HUES48 (cell line): ENCODE measurements at regions not wholly inside any gene's neighbourhood (a gene's known extent, or its start where the extent isn't known, plus 50 kb on each side); places are given as distances from the start of the nearest gene placed in this dataset.
"Not testable (repeated sequence)": the region's sequence is repeated elsewhere in the genome, so short reads cannot be mapped to it uniquely, and the experiment has no call there.

Experiments
- H3K27ac ChIP-seq: one replicate; pipeline ENCODE4 v1.7.0; 2013; ENCODE audit warnings: low read depth, low read length, inconsistent platforms
- H3K27me3 ChIP-seq: 2 replicates; pipeline ENCODE4 v1.6.1; 2013; ENCODE audit warnings: mild to moderate bottlenecking, low read length; ENCODE audit not compliant: control insufficient read depth, insufficient read depth
- H3K36me3 ChIP-seq: 2 replicates; pipeline ENCODE4 v1.6.1; 2013; ENCODE audit warnings: low read length; ENCODE audit not compliant: control insufficient read depth, insufficient read depth
- H3K4me1 ChIP-seq: 2 replicates; pipeline ENCODE4 v1.6.1; 2013; ENCODE audit warnings: mild to moderate bottlenecking, low read length; ENCODE audit not compliant: control insufficient read depth, insufficient read depth
- H3K4me3 ChIP-seq: 2 replicates; pipeline ENCODE4 v1.5.1; 2013; ENCODE audit warnings: mild to moderate bottlenecking, low read depth, low read length
- H3K9ac ChIP-seq: 2 replicates; pipeline ENCODE4 v1.6.1; 2013; ENCODE audit warnings: mild to moderate bottlenecking, low read depth, low read length, moderate library complexity
- H3K9me3 ChIP-seq: 2 replicates; pipeline ENCODE4 v1.6.1; 2013; ENCODE audit warnings: low read length; ENCODE audit not compliant: control insufficient read depth, insufficient read depth

GRCh38 chr19:34620134-34620533 is 56.8 kb downstream of the SCGB2B2 start:
- not testable (repeated sequence) for H3K9ac ChIP-seq

GRCh38 chr19:34618410-34618809 is 58.5 kb downstream of the SCGB2B2 start:
- no peaks in the 10 kb centered on the region for H3K36me3 ChIP-seq
- H3K27ac ChIP-seq, result no peak overlapping the region
- H3K27me3 ChIP-seq, result no peaks in the 10 kb centered on the region
- peaks cover 56% of the 10 kb centered on the region for H3K9me3 ChIP-seq
- no peak overlapping the region for H3K4me3 ChIP-seq
- H3K9ac ChIP-seq, result no peak overlapping the region
- no peaks in the 10 kb centered on the region for H3K4me1 ChIP-seq

More at GRCh38 chr19:34620134-34620533, 56.8 kb downstream of the SCGB2B2 start:
- not testable (repeated sequence) for H3K27me3 ChIP-seq, H3K4me1 ChIP-seq, H3K36me3 ChIP-seq, H3K4me3 ChIP-seq, H3K27ac ChIP-seq
- H3K9me3 ChIP-seq, result peaks cover 59% of the 10 kb centered on the region

- H3K27me3 ChIP-seq, H3K9ac ChIP-seq, H3K4me3 ChIP-seq, H3K36me3 ChIP-seq, H3K4me1 ChIP-seq, H3K27ac ChIP-seq: not testable (repeated sequence)
- peaks cover 56% of the 10 kb centered on the region for H3K9me3 ChIP-seq
These were observed 59.0 kb downstream of the SCGB2B2 start for GRCh38 chr19:34617996-34618395.

- no peaks in the 10 kb centered on the region for H3K27me3 ChIP-seq
- peaks cover 38% of the 10 kb centered on the region for H3K9me3 ChIP-seq
- H3K9ac ChIP-seq, result no peak overlapping the region
- H3K36me3 ChIP-seq, result no peaks in the 10 kb centered on the region
- no peaks in the 10 kb centered on the region for H3K4me1 ChIP-seq
- no peak overlapping the region for H3K4me3 ChIP-seq
- H3K27ac ChIP-seq, result no peak overlapping the region
These were observed 74.0 kb downstream of the SCGB2B2 start for GRCh38 chr19:34603003-34603402.

- Histone ChIP-seq H3K4me1 (no peaks in the 10 kb centered on the region), H3K9ac (no peak overlapping the region), H3K27ac (no peak overlapping the region), H3K9me3 (peaks cover 26% of the 10 kb centered on the region), H3K4me3 (no peak overlapping the region), H3K27me3 (no peaks in the 10 kb centered on the region), H3K36me3 (no peaks in the 10 kb centered on the region)
These were observed 75.9 kb downstream of the SCGB2B2 start for GRCh38 chr19:34601071-34601470.

- H3K9me3 ChIP-seq, result peaks cover 26% of the 10 kb centered on the region
- no peak overlapping the region for H3K27ac ChIP-seq
- no peaks in the 10 kb centered on the region for H3K36me3 ChIP-seq
- H3K27me3 ChIP-seq, result no peaks in the 10 kb centered on the region
- no peak overlapping the region for H3K9ac ChIP-seq
- H3K4me3 ChIP-seq, result no peak overlapping the region
- no peaks in the 10 kb centered on the region for H3K4me1 ChIP-seq
These were observed 76.6 kb downstream of the SCGB2B2 start for GRCh38 chr19:34600366-34600765.

GRCh38 chr19:34598217-34599155 is 78.5 kb downstream of the SCGB2B2 start:
- Histone ChIP-seq H3K9me3 (peaks cover 27% of the 10 kb centered on the region), H3K27me3 (no peaks in the 10 kb centered on the region), H3K4me3 (no peak overlapping the region), H3K27ac (no peak overlapping the region), H3K9ac (no peak overlapping the region), H3K4me1 (no peaks in the 10 kb centered on the region), H3K36me3 (no peaks in the 10 kb centered on the region)

- peaks cover 22% of the 10 kb centered on the region for H3K9me3 ChIP-seq
- no peak overlapping the region for H3K27ac ChIP-seq
- H3K4me1 ChIP-seq, result no peaks in the 10 kb centered on the region
- no peaks in the 10 kb centered on the region for H3K27me3 ChIP-seq
- no peaks in the 10 kb centered on the region for H3K36me3 ChIP-seq
- no peak overlapping the region for H3K4me3 ChIP-seq
- no peak overlapping the region for H3K9ac ChIP-seq
These were observed 79.4 kb downstream of the SCGB2B2 start for GRCh38 chr19:34597596-34597995.

GRCh38 chr19:34596989-34597388 is 80.0 kb downstream of the SCGB2B2 start:
- no peak overlapping the region for H3K27ac ChIP-seq
- no peaks in the 10 kb centered on the region for H3K27me3 ChIP-seq
- H3K4me3 ChIP-seq, result no peak overlapping the region
- H3K9me3 ChIP-seq, result peaks cover 20% of the 10 kb centered on the region
- H3K36me3 ChIP-seq, result no peaks in the 10 kb centered on the region
- no peak overlapping the region for H3K9ac ChIP-seq
- H3K4me1 ChIP-seq, result no peaks in the 10 kb centered on the region

GRCh38 chr19:34596115-34596514 is 80.8 kb downstream of the SCGB2B2 start:
- H3K27me3 ChIP-seq, result no peaks in the 10 kb centered on the region
- no peak overlapping the region for H3K27ac ChIP-seq
- peaks cover 21% of the 10 kb centered on the region for H3K9me3 ChIP-seq
- no peak overlapping the region for H3K4me3 ChIP-seq
- no peak overlapping the region for H3K9ac ChIP-seq
- H3K36me3 ChIP-seq, result no peaks in the 10 kb centered on the region
- H3K4me1 ChIP-seq, result no peaks in the 10 kb centered on the region

- H3K27ac ChIP-seq, result no peak overlapping the region
- H3K36me3 ChIP-seq, result no peaks in the 10 kb centered on the region
- no peak overlapping the region for H3K4me3 ChIP-seq
- H3K9ac ChIP-seq, result no peak overlapping the region
- H3K4me1 ChIP-seq, result no peaks in the 10 kb centered on the region
- peaks cover 21% of the 10 kb centered on the region for H3K9me3 ChIP-seq
- no peaks in the 10 kb centered on the region for H3K27me3 ChIP-seq
These were observed 81.3 kb downstream of the SCGB2B2 start for GRCh38 chr19:34595683-34596082.
